SU-DHL-6 (cell line): ENCODE measurements at regions not wholly inside any gene's neighbourhood (a gene's known extent, or its start where the extent isn't known, plus 50 kb on each side); places are given as distances from the start of the nearest gene placed in this dataset.

Source experiments
- H2AFZ ChIP-seq: fragments of 200-600 bp; sonication (generic); 2 replicates; pipeline ENCODE4 v1.6.1; 2014; ENCODE audit warnings: low read depth, mild to moderate bottlenecking, moderate library complexity, mixed read lengths, antibody characterized with exemption, low read length; ENCODE audit not compliant: severe bottlenecking
- H3F3A ChIP-seq: fragments of 200-600 bp; shearing (Covaris generic); 2 replicates; pipeline ENCODE4 v1.6.0; 2016; ENCODE audit warnings: antibody characterized with exemption, mild to moderate bottlenecking; ENCODE audit not compliant: insufficient read depth
- H3K27ac ChIP-seq: fragments of 200-600 bp; sonication (generic); 2 replicates; pipeline ENCODE4 v1.5.1; 2016; ENCODE audit warnings: low read depth, mild to moderate bottlenecking, low read length, moderate library complexity, mixed read lengths
- H3K27me3 ChIP-seq: fragments of 200-600 bp; sonication (generic), shearing (Covaris generic); 2 replicates; pipeline ENCODE4 v1.6.0; 2014; ENCODE audit warnings: mild to moderate bottlenecking, low read length
- H3K36me3 ChIP-seq: fragments of 200-600 bp; sonication (generic); 2 replicates; pipeline ENCODE4 v1.6.1; 2014; ENCODE audit warnings: mild to moderate bottlenecking, low read length, mixed read lengths
- H3K4me2 ChIP-seq: fragments of 300-600, 200-600 bp; shearing (Covaris generic), sonication (generic); 2 replicates; pipeline ENCODE4 v1.6.0; 2014; ENCODE audit warnings: low read length, low read depth, mild to moderate bottlenecking; ENCODE audit not compliant: poor library complexity, severe bottlenecking
- H3K4me3 ChIP-seq: fragments of 200-600 bp; sonication (generic); 2 replicates; pipeline ENCODE4 v1.5.1; 2014; ENCODE audit warnings: antibody characterized with exemption, low read length, mild to moderate bottlenecking, mixed read lengths; ENCODE audit not compliant: insufficient read depth, poor library complexity, severe bottlenecking
- H3K79me2 ChIP-seq: fragments of 200-600 bp; sonication (generic); 2 replicates; pipeline ENCODE4 v1.6.1; 2014; ENCODE audit warnings: mild to moderate bottlenecking, low read length, moderate library complexity; ENCODE audit not compliant: insufficient read depth
- H3K9ac ChIP-seq: fragments of 200-600 bp; sonication (generic); 2 replicates; pipeline ENCODE4 v1.7.0; 2014; ENCODE audit warnings: mild to moderate bottlenecking, low read length
- H3K9me2 ChIP-seq: fragments of 200-600 bp; sonication (generic); replicated peaks from 2 replicates; pipeline ENCODE4 v1.6.1; 2014; ENCODE audit warnings: low read length; ENCODE audit not compliant: insufficient read depth
- H3K9me3 ChIP-seq: fragments of 200-600 bp; sonication (generic); 2 replicates; pipeline ENCODE4 v1.6.1; 2014; ENCODE audit warnings: low read length, mixed read lengths; ENCODE audit not compliant: insufficient read depth
- H4K20me1 ChIP-seq: fragments of 200-600 bp; sonication (generic); 2 replicates; pipeline ENCODE4 v1.6.1; 2014; ENCODE audit warnings: low read depth, mild to moderate bottlenecking, antibody characterized with exemption, low read length, moderate library complexity, mixed read lengths
- CTCF ChIP-seq: fragments of 200-600 bp; sonication (generic); IDR thresholded peaks from one replicate; pipeline ENCODE4 v1.5.1; 2017; ENCODE audit warnings: antibody characterized with exemption, mild to moderate bottlenecking, low read length, moderate library complexity; ENCODE audit not compliant: insufficient read depth, poor library complexity, severe bottlenecking
- EZH2phosphoT487 ChIP-seq: fragments of 200-600 bp; sonication (generic), shearing (Covaris generic); conservative IDR thresholded peaks from 2 replicates; pipeline ENCODE4 v1.6.1; 2018; ENCODE audit warnings: mild to moderate bottlenecking, antibody characterized with exemption, low read length, moderate library complexity, mixed read lengths

- no peak overlapping the region for H3K9ac ChIP-seq
- H3K27ac ChIP-seq: no peak overlapping the region
- H2AFZ ChIP-seq: no peak overlapping the region
- no peaks in the 10 kb centered on the region for H3F3A ChIP-seq
- no peak for TF ChIP-seq CTCF
- TF ChIP-seq EZH2phosphoT487: no peak
- no peaks in the 10 kb centered on the region for H3K79me2 ChIP-seq
- no peak overlapping the region for H3K4me2 ChIP-seq
- H4K20me1 ChIP-seq: no peaks in the 10 kb centered on the region
- no peaks in the 10 kb centered on the region for H3K9me2 ChIP-seq
- H3K27me3 ChIP-seq: no peaks in the 10 kb centered on the region
- H3K4me3 ChIP-seq: no peak overlapping the region
- H3K36me3 ChIP-seq: no peaks in the 10 kb centered on the region
- H3K9me3 ChIP-seq: no peaks in the 10 kb centered on the region
These were observed 380.1 kb upstream of the KITLG start for GRCh38 chr12:88960213-88960878.

- Histone ChIP-seq H3K9me2 (no peaks in the 10 kb centered on the region), H4K20me1 (no peaks in the 10 kb centered on the region), H3K9ac (no peak overlapping the region), H3K4me3 (no peak overlapping the region), H2AFZ (no peak overlapping the region), H3K9me3 (no peaks in the 10 kb centered on the region), H3K27me3 (no peaks in the 10 kb centered on the region), H3K36me3 (no peaks in the 10 kb centered on the region), H3F3A (no peaks in the 10 kb centered on the region), H3K4me2 (no peak overlapping the region), H3K27ac (no peak overlapping the region), H3K79me2 (no peaks in the 10 kb centered on the region)
- TF ChIP-seq CTCF: no peak
- TF ChIP-seq EZH2phosphoT487: no peak
These were observed 378.7 kb upstream of the KITLG start for GRCh38 chr12:88958946-88959345.

- no peak overlapping the region for H3K4me3 ChIP-seq
- H3K9ac ChIP-seq: no peak overlapping the region
- H3K9me2 ChIP-seq: no peaks in the 10 kb centered on the region
- H3K4me2 ChIP-seq: no peak overlapping the region
- no peak overlapping the region for H2AFZ ChIP-seq
- H3K27me3 ChIP-seq: no peaks in the 10 kb centered on the region
- no peaks in the 10 kb centered on the region for H3F3A ChIP-seq
- no peaks in the 10 kb centered on the region for H3K36me3 ChIP-seq
- TF ChIP-seq CTCF (no peak), EZH2phosphoT487 (no peak)
- H3K79me2 ChIP-seq: no peaks in the 10 kb centered on the region
- no peaks in the 10 kb centered on the region for H4K20me1 ChIP-seq
- no peak overlapping the region for H3K27ac ChIP-seq
- H3K9me3 ChIP-seq: no peaks in the 10 kb centered on the region
These were observed 377.9 kb upstream of the KITLG start for GRCh38 chr12:88958153-88958552.
